OCI-LY1 (cell line): ENCODE measurements at regions not wholly inside any gene's neighbourhood (a gene's known extent, or its start where the extent isn't known, plus 50 kb on each side); places are given as distances from the start of the nearest gene placed in this dataset.
A peak's percentile ranks its signal among the peaks of the same experiment; 100 is the strongest.

Experiments
- H2AFZ ChIP-seq: fragments of 200-600 bp; sonication (generic), shearing (Covaris generic); 2 replicates; pipeline ENCODE4 v1.6.0; 2014; ENCODE audit warnings: antibody characterized with exemption, mild to moderate bottlenecking, low read length
- H3F3A ChIP-seq: fragments of 200-600 bp; sonication (generic), shearing (Covaris generic); 2 replicates; pipeline ENCODE4 v1.6.0; 2014; ENCODE audit warnings: mild to moderate bottlenecking, antibody characterized with exemption, low read length, moderate library complexity; ENCODE audit not compliant: insufficient read depth
- H3K27ac ChIP-seq: fragments of 200-600 bp; sonication (generic); 2 replicates; pipeline ENCODE4 v1.5.1; 2014; ENCODE audit warnings: low read length, mixed run types, mild to moderate bottlenecking, low read depth; ENCODE audit not compliant: poor library complexity, severe bottlenecking
- H3K27me3 ChIP-seq: fragments of 200-600 bp; sonication (generic); 2 replicates; pipeline ENCODE4 v1.6.0; 2014; ENCODE audit warnings: antibody characterized with exemption, mild to moderate bottlenecking, low read length, moderate library complexity; ENCODE audit not compliant: insufficient read depth
- H3K36me3 ChIP-seq: fragments of 200-600 bp; sonication (generic); 2 replicates; pipeline ENCODE4 v1.6.1; 2014; ENCODE audit warnings: mild to moderate bottlenecking, antibody characterized with exemption, low read length, moderate library complexity, mixed read lengths; ENCODE audit not compliant: insufficient read depth
- H3K4me1 ChIP-seq: fragments of 200-600 bp; sonication (generic); 2 replicates; pipeline ENCODE4 v1.5.1; 2014; ENCODE audit warnings: mild to moderate bottlenecking, low read length, moderate library complexity; ENCODE audit not compliant: insufficient read depth, severe bottlenecking
- H3K4me2 ChIP-seq: fragments of 200-600 bp; sonication (generic), shearing (Covaris generic); 2 replicates; pipeline ENCODE4 v1.6.1; 2014; ENCODE audit warnings: low read length
- H3K4me3 ChIP-seq: fragments of 200-600 bp; sonication (generic); 2 replicates; pipeline ENCODE4 v1.5.1; 2014; ENCODE audit warnings: low read length, low read depth, mild to moderate bottlenecking, mixed read lengths; ENCODE audit not compliant: poor library complexity, severe bottlenecking
- H3K79me2 ChIP-seq: fragments of 200-600 bp; shearing (Covaris generic); 2 replicates; pipeline ENCODE4 v1.6.1; 2016; ENCODE audit warnings: mixed run types, low read length, mixed read lengths; ENCODE audit not compliant: insufficient read depth
- H3K9ac ChIP-seq: fragments of 200-600 bp; sonication (generic), shearing (Covaris generic); 2 replicates; pipeline ENCODE4 v1.6.1; 2014; ENCODE audit warnings: mild to moderate bottlenecking, low read length, mixed read lengths
- H3K9me2 ChIP-seq: fragments of 200-600 bp; sonication (generic), shearing (Covaris generic); 2 replicates; pipeline ENCODE4 v1.6.1; 2014; ENCODE audit warnings: low read depth, mild to moderate bottlenecking, low read length, mixed read lengths
- H3K9me3 ChIP-seq: fragments of 200-600 bp; shearing (Covaris generic); 2 replicates; pipeline ENCODE4 v1.6.1; 2014; ENCODE audit warnings: low read length, mixed read lengths
- H4K20me1 ChIP-seq: fragments of 200-600 bp; sonication (generic), shearing (Covaris generic); 2 replicates; pipeline ENCODE4 v1.6.0; 2016; ENCODE audit warnings: mild to moderate bottlenecking, low read length; ENCODE audit not compliant: insufficient read depth
- CTCF ChIP-seq: fragments of 200-600 bp; sonication (generic), shearing (Covaris generic); IDR thresholded peaks from 2 replicates; pipeline ENCODE4 v1.5.1; 2017; ENCODE audit warnings: mild to moderate bottlenecking, antibody characterized with exemption, low read length, moderate library complexity, mixed read lengths
- EZH2 ChIP-seq: fragments of 200-600 bp; sonication (generic), shearing (Covaris generic); IDR thresholded peaks from 2 replicates; pipeline ENCODE4 v1.8.0; 2017; ENCODE audit warnings: borderline replicate concordance, mixed run types, mild to moderate bottlenecking, antibody characterized with exemption, low read length, moderate library complexity, mixed read lengths

- peak overlapping the region; percentile 40; the same call in 1 of the 2 replicates for H2AFZ ChIP-seq
- H3F3A ChIP-seq = no peaks in the 10 kb centered on the region
- peaks cover 3% of the 10 kb centered on the region for H3K4me1 ChIP-seq
- no peaks in the 10 kb centered on the region for H3K36me3 ChIP-seq
- H3K9me2 ChIP-seq = no peaks in the 10 kb centered on the region
- H3K4me2 ChIP-seq = no peak overlapping the region
- no peaks in the 10 kb centered on the region for H4K20me1 ChIP-seq
- H3K4me3 ChIP-seq = no peak overlapping the region
- H3K27ac ChIP-seq = no peak overlapping the region
- H3K9ac ChIP-seq = no peak overlapping the region
- no peak for TF ChIP-seq EZH2
- no peak for TF ChIP-seq CTCF
- no peaks in the 10 kb centered on the region for H3K79me2 ChIP-seq
- no peaks in the 10 kb centered on the region for H3K27me3 ChIP-seq
- no peaks in the 10 kb centered on the region for H3K9me3 ChIP-seq
Measured at GRCh38 chr7:94170836-94171235, 166.7 kb upstream of the BET1 start.

GRCh38 chr7:94173436-94173835 is 169.3 kb upstream of the BET1 start:
- Histone ChIP-seq H3K4me3 (no peak overlapping the region), H3K4me2 (no peak overlapping the region), H3K4me1 (peaks cover 15% of the 10 kb centered on the region), H3K27ac (no peak overlapping the region), H3F3A (no peaks in the 10 kb centered on the region), H3K9me2 (no peaks in the 10 kb centered on the region), H3K27me3 (no peaks in the 10 kb centered on the region), H3K36me3 (no peaks in the 10 kb centered on the region), H3K9ac (no peak overlapping the region), H4K20me1 (no peaks in the 10 kb centered on the region), H3K79me2 (no peaks in the 10 kb centered on the region), H3K9me3 (no peaks in the 10 kb centered on the region), H2AFZ (no peak overlapping the region)
- TF ChIP-seq CTCF (no peak), EZH2 (no peak)

- Histone ChIP-seq H4K20me1 (no peaks in the 10 kb centered on the region), H3K4me1 (peaks cover 16% of the 10 kb centered on the region), H3K9ac (no peak overlapping the region), H3K4me3 (no peak overlapping the region), H2AFZ (no peak overlapping the region), H3K9me3 (no peaks in the 10 kb centered on the region), H3K27me3 (no peaks in the 10 kb centered on the region), H3K79me2 (no peaks in the 10 kb centered on the region), H3K9me2 (no peaks in the 10 kb centered on the region), H3K36me3 (no peaks in the 10 kb centered on the region), H3K4me2 (no peak overlapping the region), H3F3A (no peaks in the 10 kb centered on the region), H3K27ac (no peak overlapping the region)
- TF ChIP-seq EZH2 (no peak), CTCF (no peak)
Measured at GRCh38 chr7:94174375-94174774, 170.2 kb upstream of the BET1 start.
